Duodenal mucosa (tissue), 2 donors: ENCODE measurements at regions not wholly inside any gene's neighbourhood (a gene's known extent, or its start where the extent isn't known, plus 50 kb on each side); places are given as distances from the start of the nearest gene placed in this dataset.

Experiments used
- H3K27ac ChIP-seq: one replicate; pipeline ENCODE4 v1.7.0; 2013; ENCODE audit warnings: low read depth, low read length
- H3K27me3 ChIP-seq, 2 donors: one replicate each; pipeline ENCODE4 v1.7.0; 2013; ENCODE audit warnings: low read length in 2 of 2, control low read depth in 1 of 2; ENCODE audit not compliant: insufficient read depth in 2 of 2, control insufficient read depth in 1 of 2
- H3K36me3 ChIP-seq, 2 donors: one replicate each; pipeline ENCODE4 v1.7.0; 2013; ENCODE audit warnings: low read length in 2 of 2, control low read depth in 1 of 2; ENCODE audit not compliant: insufficient read depth in 2 of 2, control insufficient read depth in 1 of 2
- H3K4me1 ChIP-seq, 2 donors: one replicate each; pipeline ENCODE4 v1.7.0; 2013; ENCODE audit warnings: low read length in 2 of 2, control low read depth in 1 of 2; ENCODE audit not compliant: insufficient read depth in 2 of 2, control insufficient read depth in 1 of 2
- H3K4me3 ChIP-seq, 2 donors: one replicate each; pipeline ENCODE4 v1.7.0; 2013; ENCODE audit warnings: low read length in 2 of 2, low read depth in 1 of 2
- H3K9ac ChIP-seq, 2 donors: one replicate each; pipeline ENCODE4 v1.7.0; 2013; ENCODE audit warnings: low read length in 2 of 2, low read depth in 1 of 2
- H3K9me3 ChIP-seq, 2 donors: one replicate each; pipeline ENCODE4 v1.7.0; 2013; ENCODE audit warnings: low read length in 2 of 2, control low read depth in 1 of 2; ENCODE audit not compliant: control insufficient read depth in 1 of 2

DNA sequence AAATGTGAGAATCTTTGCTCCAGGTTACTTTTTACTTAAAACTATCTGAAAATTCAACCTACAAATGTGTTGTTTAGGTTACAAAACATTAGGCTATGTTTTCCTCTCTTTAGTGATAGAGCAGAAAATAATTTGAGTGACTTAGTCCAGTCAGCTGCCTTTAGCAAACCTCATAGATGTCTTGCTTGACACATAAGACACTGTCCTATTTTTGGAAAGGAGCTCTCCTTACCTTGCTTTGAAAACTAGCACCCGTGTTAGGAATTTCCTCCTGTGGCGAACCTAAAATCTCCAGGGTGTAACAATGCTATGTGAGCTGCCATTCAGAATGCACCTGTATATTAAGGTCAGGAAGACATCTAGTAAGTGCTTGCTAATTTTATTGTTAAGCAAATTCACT, 221.2 kb upstream of the CD180 start:
- no peak overlapping the region for H3K9ac ChIP-seq
- no peaks in the 10 kb centered on the region for H3K4me1 ChIP-seq
- H3K9me3 ChIP-seq, result no peaks in the 10 kb centered on the region
- H3K4me3 ChIP-seq, result no peak overlapping the region
- no peaks in the 10 kb centered on the region for H3K27me3 ChIP-seq
- no peaks in the 10 kb centered on the region for H3K36me3 ChIP-seq
- H3K27ac ChIP-seq, result no peak overlapping the region

DNA sequence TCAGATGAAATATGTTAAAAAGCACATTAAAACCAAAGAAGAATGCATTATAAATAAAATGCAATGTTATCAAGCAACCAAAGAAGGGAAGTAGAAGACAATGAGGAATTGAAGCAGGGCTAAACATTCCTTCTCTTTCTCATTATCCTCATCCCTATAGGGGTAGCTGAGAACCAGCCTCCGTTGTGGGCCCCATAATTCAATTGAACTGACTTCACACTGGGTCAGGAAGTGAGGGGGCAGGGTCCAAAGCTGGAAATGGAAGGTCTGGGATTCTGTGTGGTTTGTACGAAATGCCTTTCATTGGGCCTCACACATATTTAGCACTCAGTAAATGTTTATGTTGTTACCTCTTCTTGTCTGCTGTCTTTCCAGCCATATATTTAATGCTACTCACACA, 220.4 kb upstream of the CD180 start:
- Histone ChIP-seq H3K9me3 (no peaks in the 10 kb centered on the region), H3K4me1 (no peaks in the 10 kb centered on the region), H3K27me3 (no peaks in the 10 kb centered on the region), H3K9ac (no peak overlapping the region), H3K36me3 (no peaks in the 10 kb centered on the region), H3K4me3 (no peak overlapping the region), H3K27ac (no peak overlapping the region)

DNA sequence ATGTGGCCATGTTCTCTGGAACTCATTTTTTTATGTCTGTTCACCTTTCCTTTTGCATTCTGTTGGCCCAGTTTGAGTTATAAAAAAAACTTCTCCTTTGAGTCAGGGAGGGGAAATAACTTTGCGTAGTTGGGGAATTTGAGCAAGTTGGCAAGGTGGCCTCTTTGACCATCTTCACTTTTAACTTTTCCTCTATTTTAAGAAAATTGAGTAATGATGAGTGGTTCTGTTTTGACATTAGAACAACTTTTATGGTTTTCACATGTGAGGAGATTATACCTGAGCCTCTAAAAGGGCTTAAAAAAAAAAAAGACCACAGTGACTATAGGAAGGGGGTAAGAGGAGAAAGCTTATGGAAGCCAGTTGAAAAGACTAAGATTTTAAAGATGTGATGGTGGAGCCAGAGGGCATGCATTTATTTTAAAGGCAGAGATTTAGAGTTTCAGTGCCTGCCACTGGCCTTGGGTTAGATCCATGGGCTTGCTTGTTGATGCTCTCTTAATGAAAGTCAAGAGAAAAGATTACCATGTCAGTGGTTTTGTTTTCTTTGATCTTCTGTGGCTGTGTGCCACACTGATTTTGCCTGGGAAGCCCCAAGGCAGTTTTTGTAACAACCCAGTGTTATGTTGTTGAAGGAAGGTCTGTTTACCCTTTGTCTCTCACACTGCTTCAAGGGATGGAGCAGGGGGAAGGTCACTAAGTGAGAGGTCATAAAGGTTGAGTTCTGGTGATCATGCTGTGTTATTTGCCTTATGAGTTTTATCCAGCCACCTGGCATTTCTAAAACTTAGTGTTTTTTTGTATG, 219.7 kb upstream of the CD180 start:
- no peaks in the 10 kb centered on the region for H3K4me1 ChIP-seq
- no peak overlapping the region for H3K4me3 ChIP-seq
- no peak overlapping the region for H3K27ac ChIP-seq
- no peaks in the 10 kb centered on the region for H3K9me3 ChIP-seq
- H3K27me3 ChIP-seq, result no peaks in the 10 kb centered on the region
- no peak overlapping the region for H3K9ac ChIP-seq
- H3K36me3 ChIP-seq, result no peaks in the 10 kb centered on the region

- H3K36me3 ChIP-seq, result no peaks in the 10 kb centered on the region
- H3K27me3 ChIP-seq, result no peaks in the 10 kb centered on the region
- no peak overlapping the region for H3K27ac ChIP-seq
- no peaks in the 10 kb centered on the region for H3K9me3 ChIP-seq
- no peaks in the 10 kb centered on the region for H3K4me1 ChIP-seq
- no peak overlapping the region for H3K4me3 ChIP-seq
- H3K9ac ChIP-seq, result no peak overlapping the region
These were observed 218.1 kb upstream of the CD180 start for GRCh38 chr5:67414712-67415111.

DNA sequence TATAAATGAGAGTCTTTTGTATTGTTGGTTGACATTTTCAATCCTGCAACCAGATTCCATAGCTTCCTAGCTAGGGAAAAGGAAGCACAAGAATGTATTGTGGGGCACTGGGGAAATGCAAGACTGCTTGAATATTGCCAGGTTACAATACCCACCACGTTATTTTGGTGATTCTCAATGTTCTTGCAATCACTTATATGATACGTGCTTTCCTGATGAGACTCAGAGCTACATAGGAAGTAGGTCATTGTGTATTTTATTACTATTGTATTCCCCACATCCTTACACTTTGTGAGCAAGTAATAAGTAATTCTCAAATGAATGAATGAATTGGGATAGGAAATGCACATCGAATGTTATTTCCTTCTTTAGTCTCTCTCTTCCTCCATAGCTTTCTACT, 217.1 kb upstream of the CD180 start:
- no peak overlapping the region for H3K27ac ChIP-seq
- H3K36me3 ChIP-seq, result no peaks in the 10 kb centered on the region
- no peak overlapping the region for H3K4me3 ChIP-seq
- H3K27me3 ChIP-seq, result no peaks in the 10 kb centered on the region
- H3K9me3 ChIP-seq, result no peaks in the 10 kb centered on the region
- no peaks in the 10 kb centered on the region for H3K4me1 ChIP-seq
- H3K9ac ChIP-seq, result no peak overlapping the region

- Histone ChIP-seq H3K27ac (no peak overlapping the region), H3K4me3 (no peak overlapping the region), H3K9ac (no peak overlapping the region), H3K36me3 (no peaks in the 10 kb centered on the region), H3K4me1 (no peaks in the 10 kb centered on the region), H3K9me3 (no peaks in the 10 kb centered on the region), H3K27me3 (no peaks in the 10 kb centered on the region)
These were observed 212.7 kb upstream of the CD180 start for GRCh38 chr5:67409126-67409777.

DNA sequence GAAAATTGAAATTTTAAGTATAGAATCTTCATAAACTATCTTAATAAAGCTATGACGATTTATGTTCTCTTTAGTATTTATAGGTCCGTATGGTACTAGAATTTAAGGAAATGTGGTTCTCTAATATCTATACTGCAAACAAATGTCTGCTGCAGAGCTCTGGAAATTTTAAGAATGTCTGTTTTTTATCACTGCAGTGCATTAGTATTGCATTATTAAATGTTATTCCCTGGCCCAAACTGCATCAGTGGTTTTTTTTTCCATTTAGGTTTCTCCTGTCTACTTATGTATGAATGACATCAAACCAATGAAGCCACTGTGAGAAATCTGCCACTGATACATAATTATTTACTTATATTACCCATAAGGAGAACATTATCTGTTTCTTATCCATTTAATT, 211.4 kb upstream of the CD180 start:
- H3K4me3 ChIP-seq, result no peak overlapping the region
- no peaks in the 10 kb centered on the region for H3K36me3 ChIP-seq
- no peaks in the 10 kb centered on the region for H3K4me1 ChIP-seq
- H3K27ac ChIP-seq, result no peak overlapping the region
- H3K9ac ChIP-seq, result no peak overlapping the region
- no peaks in the 10 kb centered on the region for H3K27me3 ChIP-seq
- H3K9me3 ChIP-seq, result no peaks in the 10 kb centered on the region

GRCh38 chr5:67405755-67406154, 209.2 kb upstream of the CD180 start:
- Histone ChIP-seq H3K36me3 (no peaks in the 10 kb centered on the region), H3K4me1 (no peaks in the 10 kb centered on the region), H3K27me3 (no peaks in the 10 kb centered on the region), H3K9me3 (no peaks in the 10 kb centered on the region), H3K27ac (no peak overlapping the region), H3K4me3 (no peak overlapping the region), H3K9ac (no peak overlapping the region)

DNA sequence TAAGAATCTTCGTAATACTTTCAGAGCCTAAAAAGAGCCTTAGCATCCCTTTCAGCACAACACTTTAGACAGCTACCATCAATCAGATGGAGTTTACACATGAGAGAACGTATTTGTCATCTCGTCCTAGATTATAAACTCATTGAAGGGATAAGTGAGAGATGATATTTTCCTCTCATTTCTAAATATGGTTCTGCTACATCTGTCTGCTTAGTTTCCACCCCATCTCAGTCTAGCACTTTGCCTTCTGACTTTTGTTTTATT, 208.4 kb upstream of the CD180 start:
- no peaks in the 10 kb centered on the region for H3K27me3 ChIP-seq
- no peaks in the 10 kb centered on the region for H3K9me3 ChIP-seq
- H3K4me1 ChIP-seq, result no peaks in the 10 kb centered on the region
- no peak overlapping the region for H3K9ac ChIP-seq
- no peak overlapping the region for H3K4me3 ChIP-seq
- no peaks in the 10 kb centered on the region for H3K36me3 ChIP-seq
- H3K27ac ChIP-seq, result no peak overlapping the region

GRCh38 chr5:67404256-67405100, 207.9 kb upstream of the CD180 start:
- Histone ChIP-seq H3K9me3 (no peaks in the 10 kb centered on the region), H3K27ac (no peak overlapping the region), H3K4me1 (no peaks in the 10 kb centered on the region), H3K36me3 (no peaks in the 10 kb centered on the region), H3K9ac (no peak overlapping the region), H3K27me3 (no peaks in the 10 kb centered on the region), H3K4me3 (no peak overlapping the region)
